Cardiac septum (tissue), 1 donor: ENCODE measurements at regions not wholly inside any gene's neighbourhood (a gene's known extent, or its start where the extent isn't known, plus 50 kb on each side); places are given as distances from the start of the nearest gene placed in this dataset.
"Not testable (repeated sequence)": the region's sequence is repeated elsewhere in the genome, so short reads cannot be mapped to it uniquely, and the experiment has no call there.

Experiments used
- DNase-seq: peaks from one replicate; pipeline ENCODE4 v3.0.0-alpha.2; 2020; ENCODE audit warnings: low spot score
- intact Hi-C: fragments of 100-400 bp; cut with DNase I; formaldehyde crosslinking; loops from one replicate; pipeline ENCODE4 v1.14.0; 2022
- donor health status: DM: no; HTN: no; CAD: no.

DNA sequence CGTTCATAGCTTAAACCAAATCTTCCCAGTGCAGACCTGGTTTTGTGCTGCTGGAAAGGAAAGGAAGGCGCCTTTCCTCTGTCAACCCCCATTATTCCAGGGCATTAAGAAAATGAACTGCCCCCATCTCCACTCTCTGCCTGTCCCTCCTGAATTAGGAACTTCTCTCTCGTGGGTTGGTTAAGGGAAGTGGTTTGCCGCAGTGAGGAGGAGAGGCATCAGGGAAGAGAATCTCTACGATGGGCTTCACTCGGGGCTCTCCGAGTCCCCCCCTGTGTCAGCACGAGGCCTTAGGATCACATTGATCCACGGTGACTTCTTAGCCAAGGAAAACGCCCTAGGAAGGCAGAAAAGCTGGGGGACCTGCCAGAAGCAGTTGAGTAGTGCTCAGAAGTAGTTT lies 53.9 kb upstream of the LYZL2 start:
- DNase-seq, result no peak
- intact Hi-C loops, result no loop called here

DNA sequence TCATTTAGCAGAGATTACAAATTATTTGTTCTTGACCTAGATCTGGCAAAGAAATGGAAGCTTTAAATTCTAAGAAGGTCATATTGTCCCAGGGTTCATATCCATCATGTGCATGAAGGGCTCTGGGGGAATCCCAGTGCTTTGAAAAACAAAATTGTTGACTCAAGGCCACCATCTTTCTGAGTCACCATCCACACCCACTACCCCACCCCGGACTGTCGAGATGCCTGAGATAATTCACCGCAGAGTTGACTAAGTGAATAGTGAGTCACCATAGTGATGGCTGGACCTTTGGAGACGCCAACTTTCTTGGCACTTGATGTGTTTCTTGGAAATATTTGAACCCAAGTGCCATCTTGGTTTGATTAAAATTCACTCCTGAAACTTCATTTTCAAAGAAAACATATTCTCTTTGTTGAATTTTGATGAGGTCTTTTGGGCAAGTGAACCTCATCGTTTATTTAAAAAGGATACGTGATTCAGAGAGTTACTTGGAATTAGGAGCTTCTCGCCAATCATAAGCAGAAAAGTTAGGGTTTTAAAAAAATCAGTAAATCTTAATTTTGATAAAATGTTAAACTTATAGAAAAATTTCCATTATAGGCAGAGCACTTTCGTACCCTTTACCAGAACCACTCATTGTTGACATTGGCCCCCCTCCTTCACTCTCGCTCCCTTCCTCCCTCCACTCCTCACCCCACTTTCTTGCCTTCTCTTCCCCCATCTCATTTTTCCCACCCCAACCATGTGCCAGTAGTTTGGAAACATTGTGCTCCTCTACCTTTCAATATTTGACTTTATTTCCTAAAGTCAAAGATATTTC lies 53.0 kb upstream of the LYZL2 start:
- DNase-seq, intact Hi-C loops: not testable (repeated sequence)

DNA sequence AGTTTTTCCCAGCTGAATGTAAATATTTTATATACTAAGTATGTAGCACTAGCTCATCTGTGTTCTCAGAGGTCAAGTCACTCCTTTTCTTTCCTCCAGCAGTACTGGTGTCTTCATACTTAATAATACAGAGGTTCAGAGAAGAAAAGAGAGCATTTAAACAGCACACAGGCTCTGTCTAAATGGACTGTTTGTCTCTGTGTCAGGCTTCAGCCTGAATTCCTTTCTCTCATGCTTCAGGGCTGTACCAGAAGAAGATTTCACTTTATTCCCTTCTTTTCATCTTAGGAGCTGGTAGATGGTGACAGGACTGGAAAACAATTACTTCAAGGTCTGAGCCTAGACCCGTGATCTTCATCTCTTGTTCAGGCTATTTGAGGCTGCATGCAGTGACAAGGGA lies 51.4 kb upstream of the LYZL2 start:
- intact Hi-C loops, result no loop called here
- no peak for DNase-seq
